ENCODE measurements at regions not wholly inside any gene's neighbourhood (a gene's known extent, or its start where the extent isn't known, plus 50 kb on each side); places are given as distances from the start of the nearest gene placed in this dataset.
"Not testable (repeated sequence)": the region's sequence is repeated elsewhere in the genome, so short reads cannot be mapped to it uniquely, and the experiment has no call there.

DNA sequence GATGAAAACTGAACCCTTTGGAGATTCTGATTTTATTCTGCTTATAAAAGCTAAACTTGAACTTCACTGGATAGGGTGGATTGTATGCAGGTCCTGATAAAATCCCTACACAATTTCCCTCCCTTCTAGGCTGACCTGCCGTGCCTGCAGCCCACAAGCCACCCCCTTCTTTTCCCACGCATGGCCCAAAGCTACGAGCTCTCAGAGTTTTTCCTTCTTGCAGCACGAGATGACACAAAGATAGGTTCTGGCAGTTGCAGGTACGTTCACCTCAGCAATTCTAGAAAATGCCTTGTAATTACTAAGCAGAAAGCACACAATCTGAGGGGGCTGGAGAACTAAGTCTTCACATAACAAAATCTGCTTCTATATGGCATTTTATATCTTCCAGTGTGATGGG lies 110.6 kb upstream of the ATP8B1 start:
- DNase-seq = no peak

DNA sequence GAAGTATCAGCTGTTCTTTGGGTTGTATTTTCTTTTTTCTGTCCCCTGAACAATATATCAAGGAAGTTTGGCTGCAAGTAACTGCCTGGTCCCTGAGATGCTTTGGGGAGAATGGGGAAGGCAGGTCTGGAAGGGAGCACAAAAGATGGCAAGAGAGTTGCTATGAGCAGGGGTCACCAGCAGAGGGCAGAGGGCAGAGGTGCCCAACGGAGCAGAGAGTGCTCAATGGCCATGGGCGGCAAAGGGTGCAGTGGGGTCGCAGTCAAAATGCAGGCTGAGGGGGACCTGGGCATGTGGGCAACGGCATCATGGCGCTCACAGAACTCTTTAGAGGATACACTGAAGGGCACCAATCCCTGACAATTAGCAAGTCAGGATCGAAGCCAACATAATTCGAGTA lies 107.7 kb upstream of the ATP8B1 start:
- no peak for DNase-seq

DNA sequence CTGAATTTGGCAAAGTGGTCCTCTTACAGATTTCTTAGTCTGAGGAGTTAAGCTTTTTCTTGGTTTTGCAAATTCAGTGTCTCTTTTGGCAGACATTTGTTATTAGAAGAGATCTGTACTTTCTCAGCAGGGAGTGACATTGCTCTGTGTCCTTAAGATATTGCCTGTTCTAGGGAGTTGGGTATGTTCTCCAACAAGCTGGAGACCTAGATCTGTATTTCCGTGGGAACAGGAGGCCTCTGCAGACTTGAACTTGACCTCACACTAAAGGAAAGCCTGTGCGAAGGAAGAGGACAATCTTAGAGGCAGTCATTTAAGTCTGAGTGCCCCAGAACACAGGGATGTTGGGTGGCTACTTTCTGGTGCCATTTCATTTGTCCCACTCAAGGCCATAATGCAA lies 107.0 kb upstream of the ATP8B1 start:
- no peak for DNase-seq

DNA sequence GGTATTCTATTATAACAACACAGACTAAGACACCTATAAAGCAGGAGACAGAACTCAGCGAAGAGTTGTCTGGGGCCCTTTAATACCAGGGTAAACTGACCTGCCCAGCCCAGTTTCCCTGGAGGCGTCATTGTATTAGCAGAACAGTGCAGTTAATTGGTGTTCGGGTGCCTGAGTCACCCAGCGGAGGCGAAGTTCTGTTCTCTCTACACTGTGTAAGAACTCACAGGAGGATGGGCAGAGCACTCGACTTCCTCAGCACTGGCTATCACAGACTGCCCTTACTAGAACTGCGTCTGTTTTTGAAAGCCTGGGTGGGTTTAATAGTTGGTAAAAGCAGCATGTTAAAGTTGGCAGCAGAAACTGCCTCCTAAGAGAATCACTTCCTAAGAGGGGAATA lies 106.5 kb upstream of the ATP8B1 start:
- DNase-seq = no peak

DNA sequence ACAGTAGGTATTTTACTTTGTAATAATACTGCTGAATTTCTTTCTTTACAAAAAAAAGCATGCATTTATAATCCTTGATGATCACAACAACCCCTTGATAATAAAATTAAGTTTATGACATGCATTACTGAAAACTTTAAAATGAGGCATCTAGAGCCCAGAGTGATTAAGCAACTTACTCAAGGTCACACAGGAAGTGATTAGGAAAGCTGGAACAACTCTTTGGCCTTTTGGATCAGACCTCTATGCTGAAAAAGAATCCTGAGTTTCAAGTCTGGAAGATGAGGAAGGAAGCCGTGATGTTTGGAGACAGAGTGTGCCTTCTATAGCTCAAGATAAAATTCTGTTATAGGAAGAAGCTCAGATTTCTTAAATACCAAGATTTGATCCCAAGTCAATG lies 105.0 kb upstream of the ATP8B1 start:
- DNase-seq = no peak

DNA sequence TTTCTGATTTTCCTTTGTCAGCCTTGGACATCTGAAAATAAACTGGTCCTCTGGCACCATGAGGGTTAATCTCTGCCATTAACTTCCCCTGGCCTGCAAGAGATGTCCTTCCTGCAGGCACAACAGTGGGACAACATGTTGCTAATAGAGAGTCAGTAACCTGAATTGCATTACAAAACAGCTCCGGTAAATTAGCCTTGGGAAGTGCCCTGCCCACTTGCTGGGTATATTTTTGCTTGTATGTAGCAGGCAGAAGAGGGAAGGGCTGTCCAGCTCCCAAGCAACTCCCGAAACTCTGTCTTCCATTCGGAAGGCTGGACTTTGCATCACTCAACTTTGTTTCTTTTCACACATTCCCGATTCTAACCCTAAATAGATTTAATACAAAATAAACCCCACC lies 104.4 kb upstream of the ATP8B1 start:
- DNase-seq = no peak

DNA sequence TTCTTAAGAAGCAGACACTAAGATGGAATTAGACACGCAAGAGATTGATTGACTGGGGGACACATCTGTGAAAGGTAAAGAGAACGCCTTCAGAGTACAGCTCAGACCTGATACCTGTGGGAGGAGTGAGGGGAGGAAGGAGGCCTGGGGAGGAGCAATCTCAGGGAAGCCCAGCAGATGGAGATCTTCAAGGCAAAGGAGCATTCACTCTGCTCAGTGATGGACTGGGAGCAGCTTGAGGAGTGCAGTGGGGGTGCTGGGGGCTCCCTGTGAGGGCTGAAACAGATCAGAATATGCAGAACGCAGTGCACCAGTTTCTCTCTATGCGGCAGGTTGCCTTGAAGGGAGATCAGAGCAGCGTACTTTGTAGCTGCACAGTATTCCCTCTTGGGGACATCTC lies 103.7 kb upstream of the ATP8B1 start:
- DNase-seq = no peak

DNA sequence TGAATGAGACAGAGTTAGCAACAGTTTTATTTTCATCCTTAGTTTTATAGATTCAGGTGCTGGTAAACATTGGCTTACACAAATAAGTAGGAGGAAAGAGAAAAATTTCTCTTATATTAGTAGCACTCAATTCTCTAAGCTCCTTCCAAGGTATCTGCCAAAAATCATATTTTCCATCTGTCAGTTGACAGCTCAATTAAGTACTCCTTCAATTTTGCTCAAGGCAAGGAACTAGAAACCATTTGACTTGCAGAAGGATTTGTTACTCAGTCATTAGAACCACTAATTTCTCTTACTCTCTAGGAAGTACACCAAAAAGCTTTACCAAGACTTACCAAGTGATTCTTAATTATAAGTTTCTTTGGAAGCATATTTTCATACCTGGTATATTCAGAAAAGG lies 101.4 kb upstream of the ATP8B1 start:
- DNase-seq = no peak

DNA sequence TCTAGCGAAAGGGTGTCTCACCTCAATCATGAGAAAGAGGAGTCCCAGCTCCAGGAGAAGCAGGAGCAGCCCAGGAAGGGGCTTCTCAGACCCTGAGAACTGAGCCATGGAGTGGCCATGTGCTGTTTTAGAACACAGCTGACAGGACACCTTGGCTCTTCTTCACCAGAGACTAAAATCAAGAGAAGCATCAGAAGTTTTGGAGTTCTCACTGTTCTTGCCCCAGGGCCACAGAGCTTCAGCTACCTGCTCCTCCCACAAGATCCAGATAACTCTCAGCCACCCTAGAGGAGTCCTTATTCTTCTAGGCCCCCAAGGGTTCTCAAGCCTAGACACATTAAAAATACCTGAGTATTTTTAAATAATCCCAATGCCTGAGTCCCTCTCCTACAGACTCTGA lies 99.6 kb upstream of the ATP8B1 start:
- no peak for DNase-seq

DNA sequence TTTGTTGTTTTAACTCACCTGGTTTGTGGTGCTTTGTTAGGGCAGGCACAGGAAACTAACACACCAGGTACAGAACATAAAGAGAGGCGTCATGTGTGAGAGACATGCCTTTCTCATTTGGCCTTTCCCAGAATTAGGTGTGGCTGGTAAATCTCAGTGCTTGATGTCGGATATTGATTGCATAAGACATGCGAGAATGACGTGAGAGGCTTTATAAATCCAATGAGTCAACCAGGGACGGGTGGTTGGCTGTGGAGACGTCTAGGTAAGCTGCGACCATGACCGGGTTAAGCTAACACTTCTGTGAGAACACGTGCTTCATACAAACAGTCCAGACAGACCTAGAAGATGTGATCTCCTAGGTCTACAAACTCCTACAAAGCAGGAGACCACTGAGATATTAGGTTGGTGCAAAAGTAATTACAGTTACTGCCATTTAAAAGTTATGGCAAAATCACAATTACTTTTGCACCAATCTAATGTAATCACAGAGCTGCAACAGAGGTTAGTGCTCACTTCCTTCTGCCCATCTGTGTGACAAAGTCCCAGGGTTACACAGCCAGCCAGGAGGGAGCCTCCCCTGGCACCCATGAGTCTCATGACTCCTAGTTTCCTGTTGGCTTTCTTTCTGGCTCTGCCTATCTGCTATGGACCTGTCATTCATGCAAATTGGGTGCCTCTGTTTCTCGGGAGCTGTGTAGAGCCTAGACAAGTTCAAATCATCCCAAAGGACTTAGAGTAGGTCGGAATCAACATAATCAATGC lies 98.9 kb upstream of the ATP8B1 start:
- DNase-seq = no peak

DNA sequence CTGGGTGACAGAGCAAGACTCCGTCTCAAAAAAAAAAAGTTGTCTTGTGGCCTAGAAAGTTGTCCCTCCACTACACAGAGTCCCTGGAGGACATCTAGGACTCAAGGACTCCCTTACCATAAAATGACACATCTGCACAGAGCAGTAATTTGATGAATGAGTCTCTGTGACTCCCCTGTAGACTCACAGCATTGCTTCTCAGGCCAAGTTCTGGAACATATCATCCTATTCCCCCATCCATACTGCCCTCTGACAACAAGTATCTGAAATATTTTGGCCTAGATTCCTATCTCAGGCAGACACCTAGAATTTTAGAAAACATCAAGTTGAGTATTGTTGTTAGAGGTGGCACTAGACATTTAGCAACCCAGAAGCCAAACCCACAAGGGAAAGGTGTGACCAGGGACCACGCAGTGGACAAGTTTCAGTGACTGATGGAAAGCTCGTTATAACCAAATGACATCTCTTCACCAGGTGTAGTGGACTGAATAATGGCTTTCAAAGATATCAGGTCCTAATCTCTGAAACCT lies 97.9 kb upstream of the ATP8B1 start:
- no peak for DNase-seq

DNA sequence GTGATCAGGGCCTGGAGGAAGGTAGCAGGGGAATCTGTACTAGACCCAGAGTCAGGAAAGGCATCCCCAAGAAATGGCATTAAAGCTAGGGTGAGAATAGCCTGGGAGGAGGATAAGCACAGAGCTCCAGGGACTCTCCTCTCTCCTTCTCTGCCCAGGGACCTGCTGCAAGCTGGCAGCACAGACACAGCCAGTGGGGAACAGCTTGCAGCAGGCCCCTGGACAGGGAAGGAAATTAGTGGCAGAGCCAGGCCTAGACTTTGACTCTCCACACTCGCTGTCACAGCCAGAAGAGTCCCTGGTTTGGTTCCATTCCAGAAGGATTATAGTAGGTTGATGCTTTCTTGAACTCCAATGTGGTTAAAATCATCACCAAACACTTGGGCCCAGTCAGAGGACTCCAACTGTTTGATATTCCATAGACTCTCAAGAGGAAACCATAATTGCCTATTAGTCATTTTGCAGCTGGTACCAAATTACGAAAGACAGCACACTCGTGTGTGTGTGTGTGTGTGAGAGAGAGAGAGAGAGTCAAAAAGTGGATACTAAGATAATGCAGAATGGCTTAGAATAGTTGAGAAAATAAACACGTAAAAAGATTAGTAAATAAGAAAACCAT lies 95.5 kb upstream of the ATP8B1 start:
- DNase-seq = no peak

DNA sequence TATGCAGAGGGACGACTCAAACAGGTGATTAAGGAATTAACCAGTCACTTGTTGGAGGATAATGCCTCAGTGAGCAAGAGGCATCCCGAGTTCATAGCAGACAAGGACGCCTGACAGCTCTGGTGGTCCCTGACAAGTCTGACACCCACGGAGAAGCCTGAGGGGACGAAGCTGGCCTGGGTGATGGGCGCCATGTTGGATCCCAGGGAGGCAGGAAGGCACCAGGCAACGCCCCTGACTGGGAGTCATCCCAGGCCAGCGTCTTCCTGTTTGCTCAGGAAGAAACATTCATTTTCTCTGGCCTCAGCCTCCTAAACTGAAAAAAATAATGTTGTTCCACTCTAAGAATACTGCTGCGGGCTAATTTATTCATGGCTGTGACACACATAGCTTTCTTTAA lies 92.1 kb upstream of the ATP8B1 start:
- no peak for DNase-seq

DNA sequence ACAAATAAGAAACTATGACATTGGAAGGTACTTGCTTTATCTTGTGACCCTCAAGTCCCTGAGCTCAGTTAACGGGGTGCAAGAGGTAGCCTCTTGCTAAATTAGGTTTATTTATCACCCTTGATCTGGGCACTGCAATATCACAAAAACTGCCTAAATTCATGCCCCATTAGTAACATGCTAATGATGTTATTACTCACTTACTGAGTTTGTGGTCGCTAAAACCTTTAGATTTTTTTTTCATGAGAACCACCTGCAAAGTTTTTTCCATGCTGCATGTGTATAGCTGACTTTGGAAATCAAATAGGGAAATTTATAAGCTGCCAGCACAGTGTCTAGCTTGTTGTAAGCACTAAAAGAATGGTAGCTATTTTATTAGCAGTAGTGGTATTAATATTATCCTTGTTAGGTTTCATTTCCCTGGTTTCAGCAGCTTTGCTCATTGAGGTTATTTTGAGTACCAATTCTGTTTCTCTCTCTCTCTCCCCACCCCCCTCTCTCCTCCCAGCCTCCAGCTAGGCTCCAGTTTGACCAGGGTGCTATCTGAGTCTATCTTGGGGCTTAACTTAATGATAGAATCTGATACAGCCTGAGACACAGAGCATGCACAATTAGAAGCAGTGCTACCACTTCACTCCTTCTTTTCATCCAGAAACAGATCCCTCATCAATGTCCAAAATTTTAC lies 88.7 kb upstream of the ATP8B1 start:
- DNase-seq = no peak

DNA sequence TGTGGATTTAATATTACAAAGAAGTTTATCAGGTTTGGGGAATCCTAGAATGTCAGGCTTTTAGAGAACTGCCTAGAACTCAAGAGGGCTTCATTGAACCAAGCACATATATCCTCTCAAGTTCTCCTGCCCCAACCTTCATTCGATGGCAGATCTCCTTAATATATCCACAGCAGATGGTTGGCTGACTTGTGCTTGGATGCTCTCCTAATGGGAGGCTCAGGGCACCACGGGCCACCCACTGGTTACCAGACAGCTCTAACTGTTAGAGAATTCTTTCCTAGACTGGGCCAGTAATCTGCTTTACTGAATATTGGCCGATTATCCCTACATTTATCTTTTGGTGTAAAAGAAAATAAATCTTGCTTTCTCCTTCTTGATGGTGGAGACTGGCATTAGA lies 87.2 kb upstream of the ATP8B1 start:
- no peak for DNase-seq

DNA sequence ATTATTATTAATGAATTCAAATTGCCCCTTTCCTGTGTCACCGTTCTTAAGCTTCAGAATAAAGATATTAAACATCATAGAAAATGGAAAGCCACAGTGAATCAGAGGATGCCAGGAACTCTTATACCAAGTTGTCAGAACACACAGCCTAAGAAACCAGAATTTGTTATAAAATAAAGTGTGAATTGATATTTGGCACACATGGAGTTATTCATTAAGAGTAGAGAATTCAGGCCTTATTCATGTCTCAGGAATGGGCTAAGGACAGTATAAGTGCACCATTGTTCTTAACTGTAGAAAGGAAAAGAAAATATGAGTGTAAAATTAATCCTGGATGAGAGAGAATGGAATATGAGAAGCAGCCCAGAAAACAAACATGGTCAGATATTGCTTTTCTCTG lies 86.7 kb upstream of the ATP8B1 start:
- DNase-seq = no peak

DNA sequence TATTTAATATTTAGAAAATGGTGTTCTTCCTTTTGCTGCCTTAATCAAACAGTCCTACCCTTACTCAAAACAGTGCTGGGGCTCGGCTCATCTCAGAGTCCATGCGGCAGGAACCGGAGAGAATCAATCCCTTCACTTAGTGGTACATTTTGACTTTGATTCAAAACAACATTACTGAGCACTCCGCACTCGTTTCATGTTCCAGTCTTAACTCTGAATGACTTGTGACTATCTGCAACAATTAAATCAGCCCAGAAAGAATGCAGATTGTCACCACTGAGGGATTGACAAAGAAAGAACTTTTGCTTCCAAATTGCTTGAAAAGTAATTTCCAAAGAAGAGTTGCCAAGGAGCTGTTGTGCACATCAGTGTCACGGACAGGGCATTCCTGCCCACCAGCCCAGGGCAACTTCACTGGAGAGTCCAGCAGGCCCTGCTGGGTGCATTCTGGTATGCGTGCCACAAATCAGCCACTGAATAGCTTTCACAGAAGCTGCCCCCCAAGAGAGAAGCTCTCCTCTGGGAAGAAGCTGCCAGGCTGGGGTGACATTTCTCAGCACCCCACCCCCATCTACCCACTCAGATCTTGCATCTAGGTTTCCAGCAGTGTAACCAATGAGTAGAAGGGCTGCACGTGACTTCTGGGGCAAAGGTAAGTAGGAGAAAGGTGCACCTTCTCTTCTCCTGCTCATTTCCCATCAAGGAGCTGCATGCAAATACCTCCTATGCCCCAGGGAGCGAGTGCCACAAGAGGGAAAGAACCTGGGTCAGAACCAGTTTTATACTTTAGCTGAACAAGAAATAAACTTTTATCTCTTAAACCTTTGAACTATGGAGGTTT lies 84.6 kb upstream of the ATP8B1 start:
- no peak for DNase-seq

DNA sequence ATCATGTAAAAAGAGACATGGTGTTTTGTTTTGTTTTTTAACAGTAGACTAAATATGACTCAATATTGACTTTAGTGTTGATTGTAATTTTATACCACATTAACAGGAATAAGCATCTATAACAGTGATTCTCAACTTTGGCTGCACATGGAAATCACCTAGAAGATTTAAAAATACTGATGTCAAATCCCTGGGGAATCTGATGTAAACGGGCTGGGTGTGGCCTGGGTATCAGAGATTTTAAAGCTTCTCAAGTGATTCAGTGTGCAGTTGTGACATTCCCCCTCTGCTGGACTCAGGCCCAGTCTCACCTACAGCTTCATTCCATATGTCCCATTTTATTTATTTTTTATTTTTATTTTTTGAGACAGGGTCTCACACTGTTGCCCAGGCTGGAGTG lies 82.8 kb upstream of the ATP8B1 start:
- no peak for DNase-seq

DNA sequence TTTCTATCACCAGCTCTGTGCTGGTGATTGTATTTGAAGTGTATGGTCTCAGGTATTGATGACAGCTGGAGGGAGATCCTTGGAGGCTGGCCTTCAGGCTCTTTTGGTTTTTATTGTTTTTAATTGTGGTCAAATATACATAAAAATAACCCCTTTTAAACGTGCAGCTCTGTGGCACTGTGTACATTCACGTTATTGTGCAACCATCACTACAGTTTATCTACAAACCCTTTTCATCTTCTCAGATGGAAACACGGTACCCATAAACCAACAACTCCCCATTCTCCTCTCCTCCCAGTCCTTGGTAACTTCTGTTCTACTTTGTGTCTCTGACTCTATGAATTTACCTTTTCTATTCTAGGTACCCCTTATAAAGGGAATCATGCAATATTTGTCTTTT lies 79.3 kb upstream of the ATP8B1 start:
- DNase-seq = no peak

DNA sequence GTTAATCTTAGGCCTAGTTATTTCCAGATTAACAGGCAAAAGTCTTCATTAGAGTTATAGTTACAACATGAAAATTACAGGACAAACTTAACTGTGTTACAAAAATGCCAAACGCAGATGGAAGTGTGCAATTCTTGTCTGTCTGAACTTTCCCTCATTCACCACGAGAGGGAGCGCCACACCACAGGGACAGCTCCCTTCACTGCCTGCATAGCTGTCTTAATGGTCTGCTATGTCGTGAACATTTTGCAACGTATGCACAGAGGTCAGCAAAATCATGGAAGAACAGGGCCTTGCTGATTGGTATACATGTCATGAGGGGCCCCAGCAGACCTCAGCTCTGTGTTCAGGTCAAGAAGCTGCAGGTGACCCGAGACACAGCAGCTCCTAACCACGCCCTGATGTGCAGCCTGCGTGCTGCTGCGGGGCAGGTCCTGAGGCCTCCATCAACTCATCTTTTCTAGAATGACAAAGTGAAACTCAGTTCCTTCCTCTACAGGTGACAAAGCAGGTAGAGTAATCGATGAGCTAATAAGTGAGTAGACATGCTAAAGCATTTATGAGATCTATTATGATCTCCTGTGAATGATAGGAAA lies 78.8 kb upstream of the ATP8B1 start:
- peak; percentile 35 to 47 for DNase-seq

DNA sequence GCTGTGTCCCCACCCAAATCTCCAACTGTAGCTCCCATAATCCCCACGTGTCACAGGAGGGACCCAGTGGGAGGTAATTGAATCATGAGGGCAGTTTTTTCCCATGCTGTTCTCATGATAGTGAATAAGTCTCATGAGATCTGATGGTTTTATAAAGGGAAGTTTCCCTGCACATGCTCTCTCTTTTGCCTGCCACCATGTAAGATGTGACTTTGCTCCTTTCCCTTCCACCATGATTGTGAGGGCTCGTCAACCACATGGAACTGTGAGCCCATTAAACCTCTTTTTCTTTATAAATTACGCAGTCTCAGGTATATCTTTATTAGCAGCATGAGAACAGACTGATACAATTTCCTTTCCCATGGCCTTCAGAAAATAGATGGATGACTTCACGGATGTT lies 76.8 kb upstream of the ATP8B1 start:
- not testable (repeated sequence) for DNase-seq

DNA sequence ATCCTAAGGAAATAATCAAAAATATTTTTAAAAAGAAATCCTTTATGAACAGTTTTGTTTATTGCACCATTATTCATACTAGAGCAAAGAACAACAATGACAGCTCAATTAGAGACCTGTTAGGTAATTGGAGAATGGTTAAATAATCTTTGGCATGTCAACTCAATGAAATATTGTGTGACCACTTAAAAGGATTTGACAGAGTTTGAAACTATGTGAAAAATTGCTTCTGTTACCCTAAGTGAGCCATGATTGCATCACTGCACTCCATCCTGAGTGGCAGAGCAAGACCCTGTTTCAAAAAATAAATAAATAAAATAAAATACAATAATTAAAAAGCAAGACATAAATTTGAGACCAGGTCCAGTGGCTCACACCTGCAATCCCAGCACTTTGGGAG lies 66.1 kb upstream of the ATP8B1 start:
- DNase-seq = no peak

DNA sequence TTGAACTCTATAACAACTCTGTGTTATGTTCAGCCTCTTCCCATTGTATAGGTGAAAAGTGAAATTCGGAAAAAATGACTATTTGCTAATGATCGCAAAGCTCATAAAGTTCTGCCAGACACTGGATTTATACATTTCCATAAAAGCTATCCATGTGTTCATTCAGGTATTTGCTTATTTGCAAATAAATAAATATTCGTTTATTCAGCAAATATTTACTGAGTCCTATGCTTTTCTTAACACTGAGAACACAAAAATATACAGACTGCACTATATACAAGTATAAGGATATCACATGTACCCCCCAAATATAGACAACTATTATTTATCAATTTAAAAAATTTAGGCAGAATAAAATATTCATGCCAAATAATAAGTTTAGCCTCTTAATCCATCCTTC lies 63.2 kb upstream of the ATP8B1 start:
- DNase-seq = no peak
